Right lobe of liver (tissue), 6 donors: ENCODE measurements at regions not wholly inside any gene's neighbourhood (a gene's known extent, or its start where the extent isn't known, plus 50 kb on each side); places are given as distances from the start of the nearest gene placed in this dataset.
A peak's percentile ranks its signal among the peaks of the same experiment; 100 is the strongest.

Experiments
- ATAC-seq, 4 donors: fragments of 200-7000 bp; cut with Tn5 transposase; one replicate each; pipeline ENCODE4 v1.9.1; 2020; ENCODE audit warnings: mild to moderate bottlenecking in 4 of 4, moderate library complexity in 4 of 4
- DNase-seq, 3 donors: peaks; one replicate each; pipeline ENCODE4 v3.0.0-alpha.2; 2020
- H3K27ac ChIP-seq, 3 donors: fragments of 200-600 bp; one replicate each; pipeline ENCODE4 v1.8.0; 2022
- H3K27me3 ChIP-seq, 2 donors: fragments of 200-600 bp; one replicate each; pipeline ENCODE4 v1.8.0; 2022
- H3K36me3 ChIP-seq, 4 donors: fragments of 200-600 bp; sonication (generic) in 1 of 4; one replicate each; pipeline versions ENCODE4 v1.5.1 to v1.8.0; 2017 to 2022; ENCODE audit warnings: control low read depth in 1 of 4
- H3K4me1 ChIP-seq, 4 donors: fragments of 200-600 bp; sonication (generic) in 1 of 4; one replicate each; pipeline versions ENCODE4 v1.5.1 to v1.8.0; 2017 to 2022; ENCODE audit warnings: control low read depth in 1 of 4
- H3K4me3 ChIP-seq, 3 donors: fragments of 200-600 bp; one replicate each; pipeline ENCODE4 v1.8.0; 2022
- H3K9me3 ChIP-seq, 4 donors: fragments of 200-600 bp; sonication (generic) in 1 of 4; one replicate each; pipeline versions ENCODE4 v1.5.1 to v1.8.0; 2017 to 2022; ENCODE audit warnings: control low read depth in 1 of 4
- CTCF ChIP-seq, 4 donors: fragments of 200-600 bp in 3 of 4; fragments of 450-650 bp in 1 of 4; IDR thresholded peaks; one replicate each; pipeline versions ENCODE4 v1.5.1 to v1.8.0; 2016 to 2022; ENCODE audit warnings: antibody characterized with exemption in 4 of 4, mild to moderate bottlenecking in 2 of 4
- POLR2A ChIP-seq: fragments of 450-650 bp; IDR thresholded peaks from one replicate; pipeline ENCODE4 v1.6.1; 2017; ENCODE audit warnings: antibody characterized with exemption, mild to moderate bottlenecking
- WGBS: methylation state at CpG from one replicate; pipeline ENCODE4 v1.1.6; 2018; ENCODE audit warnings: low coverage, low lambda C conversion rate; ENCODE audit not compliant: insufficient coverage; ENCODE audit errors: missing lambda C conversion rate; 5-methylcytosine and 5-hydroxymethylcytosine counted together
- intact Hi-C, 2 donors: fragments of 100-400 bp; cut with DNase I; formaldehyde crosslinking; loops; one replicate each; pipeline versions ENCODE4 v1.11.2 to v1.14.1; 2022
- donor health status: DM: no; HTN: yes; CAD: no.
- donor health status: DM: no; HTN: no; CAD: no.
- donor health status: DM: no; HTN: no; CAD: no.
- donor health status: DM: no; HTN: yes; CAD: no.
- donor health status: DM: no; HTN: yes; CAD: no.

- Histone ChIP-seq H3K4me3 (no peak overlapping the region), H3K4me1 (no peaks in the 10 kb centered on the region), H3K9me3 (no peaks in the 10 kb centered on the region), H3K36me3 (no peaks in the 10 kb centered on the region), H3K27me3 (no peaks in the 10 kb centered on the region), H3K27ac (no peak overlapping the region)
- DNase-seq, result no peak
- no peak for TF ChIP-seq CTCF (IDR thresholded peaks at IDR 0.05)
- TF ChIP-seq POLR2A, result no peak
- 69% methylated on average over 2 of the region's 2 CpGs for WGBS
- intact Hi-C loops, result no loop called here
- no peak for ATAC-seq
Measured at GRCh38 chr15:67953299-67953698, 100.8 kb upstream of the PIAS1 start.

GRCh38 chr15:67955252-67955651 lies 98.9 kb upstream of the PIAS1 start:
- TF ChIP-seq CTCF (IDR thresholded peaks at IDR 0.05), result no peak
- no peak for TF ChIP-seq POLR2A
- DNase-seq (no peak), ATAC-seq (no peak)
- H3K36me3 ChIP-seq, result no peaks in the 10 kb centered on the region
- H3K4me3 ChIP-seq, result no peak overlapping the region
- H3K27ac ChIP-seq, result no peak overlapping the region
- H3K27me3 ChIP-seq, result no peaks in the 10 kb centered on the region
- no peaks in the 10 kb centered on the region for H3K9me3 ChIP-seq
- intact Hi-C loops, result no loop called here
- WGBS, result 77% methylated on average over 6 of the region's 6 CpGs
- H3K4me1 ChIP-seq, result no peaks in the 10 kb centered on the region

GRCh38 chr15:67957435-67958132 lies 96.5 kb upstream of the PIAS1 start:
- TF ChIP-seq POLR2A, result no peak
- no peak for TF ChIP-seq CTCF (IDR thresholded peaks at IDR 0.05)
- H3K27ac ChIP-seq, result no peak overlapping the region
- no peaks in the 10 kb centered on the region for H3K4me1 ChIP-seq
- H3K36me3 ChIP-seq, result no peaks in the 10 kb centered on the region
- no peak overlapping the region for H3K4me3 ChIP-seq
- WGBS, result 80% methylated on average over 2 of the region's 2 CpGs
- no peaks in the 10 kb centered on the region for H3K9me3 ChIP-seq
- DNase-seq (no peak), ATAC-seq (no peak)
- H3K27me3 ChIP-seq, result no peaks in the 10 kb centered on the region
- intact Hi-C loops, result no loop called here

GRCh38 chr15:67967871-67968431 lies 86.2 kb upstream of the PIAS1 start:
- WGBS, result 4% methylated on average over 16 of the region's 30 CpGs
- peak; percentile 60 to 70 (median 63) for DNase-seq
- intact Hi-C loops, result no loop called here

More at GRCh38 chr15:67967871-67968431, 86.2 kb upstream of the PIAS1 start:
- no peaks in the 10 kb centered on the region for H3K27me3 ChIP-seq
- peaks cover 0 to 5% (median 0%) of the 10 kb centered on the region in 4 donors for H3K4me1 ChIP-seq
- TF ChIP-seq CTCF (IDR thresholded peaks at IDR 0.05), result no peak
- no peak for TF ChIP-seq POLR2A
- H3K27ac ChIP-seq, result no peak overlapping the region
- peak overlapping the region in 2 of 3 donors; percentile 3 to 15 for H3K4me3 ChIP-seq
- no peaks in the 10 kb centered on the region for H3K36me3 ChIP-seq
- H3K9me3 ChIP-seq, result no peaks in the 10 kb centered on the region
- peak; percentile 74 to 84 (median 78) for ATAC-seq
